AG08396 (cell line): ENCODE measurements at regions not wholly inside any gene's neighbourhood (a gene's known extent, or its start where the extent isn't known, plus 50 kb on each side); places are given as distances from the start of the nearest gene placed in this dataset.
"Not testable (repeated sequence)": the region's sequence is repeated elsewhere in the genome, so short reads cannot be mapped to it uniquely, and the experiment has no call there.

Experiments
- DNase-seq: peaks from one replicate; pipeline ENCODE4 v3.0.0; 2012; ENCODE audit warnings: low spot score, mixed read lengths

- no peak for DNase-seq
These were observed 49.9 kb upstream of the WNT7B start for GRCh38 chr22:46026899-46027210.

GRCh38 chr22:46027211-46028105 lies 50.5 kb upstream of the WNT7B start:
- no peak for DNase-seq

- DNase-seq, result no peak
These were observed 51.4 kb upstream of the WNT7B start for GRCh38 chr22:46028106-46028991.

- DNase-seq, result no peak
These were observed 52.1 kb upstream of the WNT7B start for GRCh38 chr22:46029036-46029435.

GRCh38 chr22:46029574-46030200 lies 52.7 kb upstream of the WNT7B start:
- no peak for DNase-seq

GRCh38 chr22:46030231-46030880 lies 53.4 kb upstream of the WNT7B start:
- DNase-seq, result no peak

- no peak for DNase-seq
These were observed 54.1 kb upstream of the WNT7B start for GRCh38 chr22:46031066-46031465.

- DNase-seq, result no peak
These were observed 54.6 kb upstream of the WNT7B start for GRCh38 chr22:46031557-46031956.

- no peak for DNase-seq
These were observed 55.2 kb upstream of the WNT7B start for GRCh38 chr22:46031965-46032851.

GRCh38 chr22:46033256-46034200 lies 56.6 kb upstream of the WNT7B start:
- DNase-seq, result no peak

- DNase-seq, result not testable (repeated sequence)
These were observed 57.5 kb upstream of the WNT7B start for GRCh38 chr22:46034480-46034879.

GRCh38 chr22:46035380-46035741 lies 58.4 kb upstream of the WNT7B start:
- no peak for DNase-seq

GRCh38 chr22:46035742-46036557 lies 59.0 kb upstream of the WNT7B start:
- peak; percentile 100 for DNase-seq

GRCh38 chr22:46036558-46037408 lies 59.8 kb upstream of the WNT7B start:
- DNase-seq, result no peak

GRCh38 chr22:46038174-46038487 lies 61.2 kb upstream of the WNT7B start:
- no peak for DNase-seq

- no peak for DNase-seq
These were observed 61.8 kb upstream of the WNT7B start for GRCh38 chr22:46038516-46039430.

- DNase-seq, result no peak
These were observed 62.6 kb upstream of the WNT7B start for GRCh38 chr22:46039535-46039934.
